K562 (cell line): ENCODE measurements at regions not wholly inside any gene's neighbourhood (a gene's known extent, or its start where the extent isn't known, plus 50 kb on each side); places are given as distances from the start of the nearest gene placed in this dataset.

ENCODE experiments used
- ATAC-seq: fragments of 200-7000 bp; cut with Tn5 transposase; 3 replicates; pipeline ENCODE4 v1.9.1; 2020; ENCODE audit warnings: moderate library complexity
- BruUV-seq: library from RNA; stranded (reverse); fragments of 400-500 nt; replicated peaks from 2 replicates; lab custom pipeline; 2021; lab: Mats Ljungman, UMichigan
- CTCF ChIA-PET: fragments of 300-600 bp; formaldehyde crosslinking; extraction: SDS; loops from one replicate; lab custom pipeline; 2021; ENCODE audit warnings: low intra/inter-chr PET ratio; lab: Yijun Ruan, JAX
- POLR2A ChIA-PET: fragments of 300-600, 350-650 bp; sonication (Branson Sonifier 250); formaldehyde crosslinking; extraction: SDS; loops from one replicate; lab custom pipeline; 2021; ENCODE audit warnings: antibody characterized with exemption, inconsistent platforms; lab: Yijun Ruan, JAX
- DNase-seq, 4 experiments: peaks; one replicate each; pipeline versions ENCODE4 v3.0.0 to v3.0.0-alpha.2; 2011 to 2018; ENCODE audit warnings: low spot score in 3 of 4, mixed read lengths in 3 of 4; ENCODE audit errors: extremely low read depth in 1 of 4
- FAIRE-seq: peaks from 2 replicates; lab custom pipeline; 2011; peaks lifted over from hg19 to GRCh38; lab: Jason Lieb, UNC
- H2AFZ ChIP-seq: 2 replicates; pipeline ENCODE4 v1.6.0; 2011; ENCODE audit warnings: low read depth, low read length, control low read depth, inconsistent platforms
- H3K27ac ChIP-seq: fragments of 200-600 bp; 3 replicates; pipeline ENCODE4 v1.8.0; 2011; ENCODE audit warnings: low read depth, mild to moderate bottlenecking, control low read depth, inconsistent platforms, low read length, moderate library complexity, mixed read lengths; ENCODE audit errors: extremely low read depth
- H3K27me3 ChIP-seq, 2 experiments: fragments of 300-600 bp in 1 of 2; 2 replicates in 1 of 2; 3 replicates in 1 of 2; pipeline versions ENCODE4 v1.6.0 to v1.8.0; 2011; ENCODE audit warnings: inconsistent platforms in 2 of 2, low read length in 2 of 2, mild to moderate bottlenecking in 1 of 2, mixed read lengths in 1 of 2, moderate library complexity in 1 of 2; ENCODE audit not compliant: control insufficient read depth in 2 of 2, insufficient read depth in 2 of 2
- H3K36me3 ChIP-seq: fragments of 300-600 bp; 3 replicates; pipeline ENCODE4 v1.8.0; 2011; ENCODE audit warnings: mild to moderate bottlenecking, low read length, inconsistent platforms; ENCODE audit not compliant: control insufficient read depth, insufficient read depth
- H3K4me1 ChIP-seq, 2 experiments: fragments of 200-600 bp in 1 of 2; replicated peaks in 1 of 2; 2 replicates in 1 of 2; 3 replicates in 1 of 2; pipeline versions ENCODE4 v1.5.1 to v1.8.0; 2011; ENCODE audit warnings: inconsistent platforms in 2 of 2, low read length in 2 of 2, mild to moderate bottlenecking in 1 of 2, mixed read lengths in 1 of 2, moderate library complexity in 1 of 2; ENCODE audit not compliant: control insufficient read depth in 2 of 2, insufficient read depth in 2 of 2
- H3K4me2 ChIP-seq: 2 replicates; pipeline ENCODE4 v1.6.1; 2011; ENCODE audit warnings: low read length, control low read depth, inconsistent platforms, mixed read lengths; ENCODE audit not compliant: insufficient read depth
- H3K4me3 ChIP-seq: fragments of 200-600 bp; sonication (generic), shearing (Covaris generic); 2 replicates; pipeline ENCODE4 v1.5.1; 2016; ENCODE audit warnings: control low read depth, inconsistent platforms
- H3K79me2 ChIP-seq: fragments of 200-600 bp; 3 replicates; pipeline ENCODE4 v1.8.0; 2011; ENCODE audit warnings: low read length, inconsistent platforms; ENCODE audit not compliant: control insufficient read depth, insufficient read depth
- H3K9ac ChIP-seq, 2 experiments: 2 replicates each; pipeline versions ENCODE4 v1.6.0 to v1.6.1; 2011; ENCODE audit warnings: low read depth in 2 of 2, low read length in 2 of 2, control low read depth in 1 of 2, inconsistent platforms in 1 of 2, mild to moderate bottlenecking in 1 of 2, mixed read lengths in 1 of 2; ENCODE audit not compliant: insufficient read depth in 1 of 2
- H3K9me1 ChIP-seq: one replicate; pipeline ENCODE4 v1.6.0; 2011; ENCODE audit warnings: inconsistent platforms, mild to moderate bottlenecking, low read length, moderate library complexity; ENCODE audit not compliant: control insufficient read depth, insufficient read depth
- H3K9me3 ChIP-seq: replicated peaks from 2 replicates; pipeline ENCODE4 v1.5.1; 2011; ENCODE audit warnings: low read depth, low read length, inconsistent platforms; ENCODE audit not compliant: control insufficient read depth, insufficient read depth
- H4K20me1 ChIP-seq: replicated peaks from 2 replicates; pipeline ENCODE4 v1.6.1; 2011; ENCODE audit warnings: low read length, inconsistent platforms, mixed read lengths; ENCODE audit not compliant: control insufficient read depth, insufficient read depth
- CXXC5 ChIP-seq: fragments of 250-450 bp; sonication (Bioruptor Pico); IDR thresholded peaks from 2 replicates; pipeline ENCODE4 v1.8.0; 2022; ENCODE audit warnings: inconsistent platforms, mild to moderate bottlenecking, moderate library complexity
- NRF1 ChIP-seq, 2 experiments: fragments of 450-650 bp; IDR thresholded peaks in 1 of 2; conservative IDR thresholded peaks in 1 of 2; 2 replicates each; pipeline ENCODE4 v1.6.1; 2014; ENCODE audit warnings: mild to moderate bottlenecking in 2 of 2
- TFAM ChIP-seq: fragments of 250-450 bp; sonication (Bioruptor Pico); conservative IDR thresholded peaks from 2 replicates; pipeline ENCODE4 v1.5.0; 2021; ENCODE audit warnings: mild to moderate bottlenecking, moderate library complexity
- U2AF1 ChIP-seq: fragments of 200-400 bp; formaldehyde crosslinking; optimal IDR thresholded peaks from 2 replicates; pipeline ENCODE3; 2017; ENCODE audit warnings: mild to moderate bottlenecking, low read depth, low read length, moderate library complexity
- U2AF2 ChIP-seq: fragments of 200-400 bp; formaldehyde crosslinking; optimal IDR thresholded peaks from 2 replicates; pipeline ENCODE3; 2017; ENCODE audit warnings: low read depth, mild to moderate bottlenecking, low read length
- WGBS: fragments of 100-300 bp; shearing (Covaris generic); methylation state at CpG from one replicate; pipeline ENCODE4 v1.1.6; 2016; ENCODE audit warnings: low coverage, mixed read lengths; ENCODE audit not compliant: insufficient coverage; ENCODE audit errors: missing lambda C conversion rate; 5-methylcytosine and 5-hydroxymethylcytosine counted together
- in situ Hi-C: fragments of 300-500 bp; cut with MboI; formaldehyde crosslinking; loops from 4 replicates; pipeline ENCODE4 v1.15.0; 2018; ENCODE audit warnings: inconsistent platforms, mixed read lengths
- intact Hi-C: fragments of 100-400 bp; cut with micrococcal nuclease; formaldehyde crosslinking; loops from 2 replicates; pipeline ENCODE4 v1.14.2; 2022
- TF ChIP-seq, protein P1 (sequence below): fragments of 450-650 bp; IDR thresholded peaks from 2 replicates; pipeline ENCODE4 v1.6.1; 2016
- TF ChIP-seq, protein P2 (sequence below): fragments of 200-400 bp; formaldehyde crosslinking; IDR thresholded peaks from 2 replicates; pipeline ENCODE4 v1.6.1; 2017; ENCODE audit warnings: mild to moderate bottlenecking, low read depth, low read length, moderate library complexity
- TF ChIP-seq, protein P3 (sequence below): fragments of 250-450 bp; sonication (Bioruptor Pico); IDR thresholded peaks from 2 replicates; pipeline ENCODE4 v1.8.0; 2022; ENCODE audit warnings: moderate library complexity, mild to moderate bottlenecking, inconsistent platforms
- TF ChIP-seq, protein P4 (sequence below): fragments of 450-650 bp; IDR thresholded peaks from 2 replicates; pipeline ENCODE4 v1.6.1; 2018; ENCODE audit warnings: mild to moderate bottlenecking, low read depth; ENCODE audit not compliant: partially characterized antibody
- TF ChIP-seq, protein P5 (sequence below): IDR thresholded peaks from 2 replicates; pipeline ENCODE4 v1.6.1; 2012; ENCODE audit warnings: low read depth, low read length, improper control_type of control experiment, borderline replicate concordance
- TF ChIP-seq, protein P6 (sequence below): sonication (generic); formaldehyde crosslinking; IDR thresholded peaks from 2 replicates; pipeline ENCODE4 v1.8.0; 2022; ENCODE audit warnings: mild to moderate bottlenecking, missing genetic modification reagents

DNA sequence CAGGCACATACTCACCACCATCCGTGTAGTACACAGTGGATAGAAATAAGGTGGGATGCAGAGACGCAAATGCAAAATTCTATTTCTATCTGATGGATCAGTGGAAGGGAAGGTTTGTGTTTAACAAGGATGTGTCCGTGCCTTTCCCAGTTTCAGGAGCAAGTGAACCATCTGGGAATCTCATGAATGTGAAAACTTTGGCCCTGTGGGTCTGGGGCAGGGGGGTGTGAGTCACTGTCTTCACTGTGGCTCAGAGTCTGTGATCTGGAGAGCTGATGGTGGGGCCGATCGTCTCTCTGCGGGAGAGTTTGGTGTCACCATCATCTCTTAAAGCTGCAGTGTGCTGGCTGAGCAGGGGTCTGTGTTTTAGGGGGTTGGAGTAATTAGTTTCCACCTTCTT, 179.3 kb upstream of the STS start:
- no peak overlapping the region for H3K27ac ChIP-seq
- CTCF ChIA-PET: no interaction called here
- TF ChIP-seq, protein P1, sequence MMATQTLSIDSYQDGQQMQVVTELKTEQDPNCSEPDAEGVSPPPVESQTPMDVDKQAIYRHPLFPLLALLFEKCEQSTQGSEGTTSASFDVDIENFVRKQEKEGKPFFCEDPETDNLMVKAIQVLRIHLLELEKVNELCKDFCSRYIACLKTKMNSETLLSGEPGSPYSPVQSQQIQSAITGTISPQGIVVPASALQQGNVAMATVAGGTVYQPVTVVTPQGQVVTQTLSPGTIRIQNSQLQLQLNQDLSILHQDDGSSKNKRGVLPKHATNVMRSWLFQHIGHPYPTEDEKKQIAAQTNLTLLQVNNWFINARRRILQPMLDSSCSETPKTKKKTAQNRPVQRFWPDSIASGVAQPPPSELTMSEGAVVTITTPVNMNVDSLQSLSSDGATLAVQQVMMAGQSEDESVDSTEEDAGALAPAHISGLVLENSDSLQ: no peak
- TF ChIP-seq NRF1 (conservative IDR thresholded peaks at IDR 0.05 in 1 of 2, IDR thresholded peaks at IDR 0.05 in 1 of 2): no peak
- TF ChIP-seq, protein P2, sequence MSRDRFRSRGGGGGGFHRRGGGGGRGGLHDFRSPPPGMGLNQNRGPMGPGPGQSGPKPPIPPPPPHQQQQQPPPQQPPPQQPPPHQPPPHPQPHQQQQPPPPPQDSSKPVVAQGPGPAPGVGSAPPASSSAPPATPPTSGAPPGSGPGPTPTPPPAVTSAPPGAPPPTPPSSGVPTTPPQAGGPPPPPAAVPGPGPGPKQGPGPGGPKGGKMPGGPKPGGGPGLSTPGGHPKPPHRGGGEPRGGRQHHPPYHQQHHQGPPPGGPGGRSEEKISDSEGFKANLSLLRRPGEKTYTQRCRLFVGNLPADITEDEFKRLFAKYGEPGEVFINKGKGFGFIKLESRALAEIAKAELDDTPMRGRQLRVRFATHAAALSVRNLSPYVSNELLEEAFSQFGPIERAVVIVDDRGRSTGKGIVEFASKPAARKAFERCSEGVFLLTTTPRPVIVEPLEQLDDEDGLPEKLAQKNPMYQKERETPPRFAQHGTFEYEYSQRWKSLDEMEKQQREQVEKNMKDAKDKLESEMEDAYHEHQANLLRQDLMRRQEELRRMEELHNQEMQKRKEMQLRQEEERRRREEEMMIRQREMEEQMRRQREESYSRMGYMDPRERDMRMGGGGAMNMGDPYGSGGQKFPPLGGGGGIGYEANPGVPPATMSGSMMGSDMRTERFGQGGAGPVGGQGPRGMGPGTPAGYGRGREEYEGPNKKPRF: no peak
- TF ChIP-seq U2AF2: no peak
- TF ChIP-seq TFAM (CRISPR knock-in tag): no peak
- TF ChIP-seq CXXC5 (CRISPR knock-in tag): no peak
- TF ChIP-seq, protein P3, sequence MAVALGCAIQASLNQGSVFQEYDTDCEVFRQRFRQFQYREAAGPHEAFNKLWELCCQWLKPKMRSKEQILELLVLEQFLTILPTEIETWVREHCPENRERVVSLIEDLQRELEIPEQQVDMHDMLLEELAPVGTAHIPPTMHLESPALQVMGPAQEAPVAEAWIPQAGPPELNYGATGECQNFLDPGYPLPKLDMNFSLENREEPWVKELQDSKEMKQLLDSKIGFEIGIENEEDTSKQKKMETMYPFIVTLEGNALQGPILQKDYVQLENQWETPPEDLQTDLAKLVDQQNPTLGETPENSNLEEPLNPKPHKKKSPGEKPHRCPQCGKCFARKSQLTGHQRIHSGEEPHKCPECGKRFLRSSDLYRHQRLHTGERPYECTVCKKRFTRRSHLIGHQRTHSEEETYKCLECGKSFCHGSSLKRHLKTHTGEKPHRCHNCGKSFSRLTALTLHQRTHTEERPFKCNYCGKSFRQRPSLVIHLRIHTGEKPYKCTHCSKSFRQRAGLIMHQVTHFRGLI: no peak
- no peak for TF ChIP-seq U2AF1
- TF ChIP-seq, protein P4, sequence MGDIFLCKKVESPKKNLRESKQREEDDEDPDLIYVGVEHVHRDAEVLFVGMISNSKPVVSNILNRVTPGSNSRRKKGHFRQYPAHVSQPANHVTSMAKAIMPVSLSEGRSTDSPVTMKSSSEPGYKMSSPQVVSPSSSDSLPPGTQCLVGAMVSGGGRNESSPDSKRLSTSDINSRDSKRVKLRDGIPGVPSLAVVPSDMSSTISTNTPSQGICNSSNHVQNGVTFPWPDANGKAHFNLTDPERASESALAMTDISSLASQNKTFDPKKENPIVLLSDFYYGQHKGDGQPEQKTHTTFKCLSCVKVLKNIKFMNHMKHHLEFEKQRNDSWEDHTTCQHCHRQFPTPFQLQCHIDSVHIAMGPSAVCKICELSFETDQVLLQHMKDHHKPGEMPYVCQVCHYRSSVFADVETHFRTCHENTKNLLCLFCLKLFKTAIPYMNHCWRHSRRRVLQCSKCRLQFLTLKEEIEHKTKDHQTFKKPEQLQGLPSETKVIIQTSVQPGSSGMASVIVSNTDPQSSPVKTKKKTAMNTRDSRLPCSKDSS: no peak
- TF ChIP-seq, protein P5, sequence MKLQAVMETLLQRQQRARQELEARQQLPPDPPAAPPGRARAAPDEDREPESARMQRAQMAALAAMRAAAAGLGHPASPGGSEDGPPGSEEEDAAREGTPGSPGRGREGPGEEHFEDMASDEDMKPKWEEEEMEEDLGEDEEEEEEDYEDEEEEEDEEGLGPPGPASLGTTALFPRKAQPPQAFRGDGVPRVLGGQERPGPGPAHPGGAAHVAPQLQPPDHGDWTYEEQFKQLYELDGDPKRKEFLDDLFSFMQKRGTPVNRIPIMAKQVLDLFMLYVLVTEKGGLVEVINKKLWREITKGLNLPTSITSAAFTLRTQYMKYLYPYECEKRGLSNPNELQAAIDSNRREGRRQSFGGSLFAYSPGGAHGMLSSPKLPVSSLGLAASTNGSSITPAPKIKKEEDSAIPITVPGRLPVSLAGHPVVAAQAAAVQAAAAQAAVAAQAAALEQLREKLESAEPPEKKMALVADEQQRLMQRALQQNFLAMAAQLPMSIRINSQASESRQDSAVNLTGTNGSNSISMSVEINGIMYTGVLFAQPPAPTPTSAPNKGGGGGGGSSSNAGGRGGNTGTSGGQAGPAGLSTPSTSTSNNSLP: no peak
- TF ChIP-seq, protein P6, sequence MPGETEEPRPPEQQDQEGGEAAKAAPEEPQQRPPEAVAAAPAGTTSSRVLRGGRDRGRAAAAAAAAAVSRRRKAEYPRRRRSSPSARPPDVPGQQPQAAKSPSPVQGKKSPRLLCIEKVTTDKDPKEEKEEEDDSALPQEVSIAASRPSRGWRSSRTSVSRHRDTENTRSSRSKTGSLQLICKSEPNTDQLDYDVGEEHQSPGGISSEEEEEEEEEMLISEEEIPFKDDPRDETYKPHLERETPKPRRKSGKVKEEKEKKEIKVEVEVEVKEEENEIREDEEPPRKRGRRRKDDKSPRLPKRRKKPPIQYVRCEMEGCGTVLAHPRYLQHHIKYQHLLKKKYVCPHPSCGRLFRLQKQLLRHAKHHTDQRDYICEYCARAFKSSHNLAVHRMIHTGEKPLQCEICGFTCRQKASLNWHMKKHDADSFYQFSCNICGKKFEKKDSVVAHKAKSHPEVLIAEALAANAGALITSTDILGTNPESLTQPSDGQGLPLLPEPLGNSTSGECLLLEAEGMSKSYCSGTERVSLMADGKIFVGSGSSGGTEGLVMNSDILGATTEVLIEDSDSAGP (CRISPR knock-in tag): no peak

More for the DNA sequence above, 179.3 kb upstream of the STS start:
- no peak for ATAC-seq
- H2AFZ ChIP-seq: no peak overlapping the region
- no peak overlapping the region for H3K4me2 ChIP-seq
- in situ Hi-C loops: no loop called here
- H3K4me3 ChIP-seq: no peak overlapping the region
- no peak overlapping the region for H3K9ac ChIP-seq
- H3K9me3 ChIP-seq: no peaks in the 10 kb centered on the region
- WGBS: 11% methylated on average over 5 of the region's 6 CpGs
- DNase-seq: no peak
- no peaks in the 10 kb centered on the region for H3K4me1 ChIP-seq
- H3K27me3 ChIP-seq: no peaks in the 10 kb centered on the region
- H4K20me1 ChIP-seq: no peaks in the 10 kb centered on the region
- H3K79me2 ChIP-seq: no peaks in the 10 kb centered on the region
- POLR2A ChIA-PET: no interaction called here
- FAIRE-seq: no peak
- no peaks in the 10 kb centered on the region for H3K9me1 ChIP-seq
- no peaks in the 10 kb centered on the region for H3K36me3 ChIP-seq
- intact Hi-C loops: no loop called here
- no TSS peak for BruUV-seq
